ENCODE measurements at regions not wholly inside any gene's neighbourhood (a gene's known extent, or its start where the extent isn't known, plus 50 kb on each side); places are given as distances from the start of the nearest gene placed in this dataset.

DNA sequence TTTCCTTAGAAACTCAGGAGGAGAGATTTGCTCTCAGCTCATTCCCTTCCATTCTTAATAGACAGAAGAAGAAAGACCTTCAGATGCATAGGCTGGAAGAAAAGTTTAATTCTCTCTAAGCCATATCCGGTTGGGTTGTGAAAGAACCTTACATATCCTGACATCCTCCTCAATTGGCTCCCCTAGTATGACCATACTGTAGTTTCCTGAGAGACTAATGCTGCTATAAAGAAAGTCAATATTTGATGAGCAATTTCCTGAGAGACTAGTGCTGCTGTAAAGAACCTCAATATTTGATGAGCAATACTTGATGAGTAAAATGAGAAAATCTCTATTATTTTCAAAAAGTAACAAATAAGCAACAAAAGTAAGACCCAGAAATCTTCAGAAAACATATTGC, 888.5 kb upstream of the SORCS1 start:
- in situ Hi-C loops (cut with MboI; ENCODE audit: low sequenced_read_pairs) (no loop called here), intact Hi-C loops (cut with micrococcal nuclease) (no loop called here), dilution Hi-C loops (cut with HindIII; ENCODE audit: low sequenced_read_pairs, unreplicated experiment) (no loop called here)
- no peak overlapping the region for H3K23ac ChIP-seq (ENCODE audit: low read depth, low read length)
- no peaks in the 10 kb centered on the region for H3K36me3 ChIP-seq (ENCODE audit: control insufficient read depth, insufficient read depth, low read length)
- no peaks in the 10 kb centered on the region for H3K4me1 ChIP-seq (ENCODE audit: control insufficient read depth, insufficient read depth, low read length)
- H3K4me2 ChIP-seq (ENCODE audit: low read depth, low read length): no peak overlapping the region
- H3K18ac ChIP-seq (ENCODE audit: low read depth, low read length): no peak overlapping the region
- no peak overlapping the region for H2AK5ac ChIP-seq (ENCODE audit: low read depth, low read length)
- H2AK9ac ChIP-seq (replicated peaks; ENCODE audit: low read depth, low read length, poor library complexity): no peak overlapping the region
- no peak overlapping the region for H3K4ac ChIP-seq (ENCODE audit: low read depth, low read length)
- TF ChIP-seq MAFK (IDR thresholded peaks at IDR 0.05; ENCODE audit: low read depth, low read length): no peak
- TF ChIP-seq, protein P1, sequence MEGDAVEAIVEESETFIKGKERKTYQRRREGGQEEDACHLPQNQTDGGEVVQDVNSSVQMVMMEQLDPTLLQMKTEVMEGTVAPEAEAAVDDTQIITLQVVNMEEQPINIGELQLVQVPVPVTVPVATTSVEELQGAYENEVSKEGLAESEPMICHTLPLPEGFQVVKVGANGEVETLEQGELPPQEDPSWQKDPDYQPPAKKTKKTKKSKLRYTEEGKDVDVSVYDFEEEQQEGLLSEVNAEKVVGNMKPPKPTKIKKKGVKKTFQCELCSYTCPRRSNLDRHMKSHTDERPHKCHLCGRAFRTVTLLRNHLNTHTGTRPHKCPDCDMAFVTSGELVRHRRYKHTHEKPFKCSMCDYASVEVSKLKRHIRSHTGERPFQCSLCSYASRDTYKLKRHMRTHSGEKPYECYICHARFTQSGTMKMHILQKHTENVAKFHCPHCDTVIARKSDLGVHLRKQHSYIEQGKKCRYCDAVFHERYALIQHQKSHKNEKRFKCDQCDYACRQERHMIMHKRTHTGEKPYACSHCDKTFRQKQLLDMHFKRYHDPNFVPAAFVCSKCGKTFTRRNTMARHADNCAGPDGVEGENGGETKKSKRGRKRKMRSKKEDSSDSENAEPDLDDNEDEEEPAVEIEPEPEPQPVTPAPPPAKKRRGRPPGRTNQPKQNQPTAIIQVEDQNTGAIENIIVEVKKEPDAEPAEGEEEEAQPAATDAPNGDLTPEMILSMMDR (conservative IDR thresholded peaks at IDR 0.05; ENCODE audit: low read depth, low read length): no peak
- TF ChIP-seq POLR2A (IDR thresholded peaks at IDR 0.05; ENCODE audit: low read depth, low read length): no peak
- no peak for TF ChIP-seq FOS (IDR thresholded peaks at IDR 0.05; ENCODE audit: low read depth, low read length)
- no peak for TF ChIP-seq RAD21 (IDR thresholded peaks at IDR 0.05; ENCODE audit: low read length)
- H3K27me3 ChIP-seq (ENCODE audit: control insufficient read depth, insufficient read depth, low read length): no peaks in the 10 kb centered on the region
- CTCF ChIA-PET: no interaction called here
- H3K9me1 ChIP-seq (ENCODE audit: insufficient read depth, low read length): no peaks in the 10 kb centered on the region
- no peak overlapping the region for H3K27ac ChIP-seq (ENCODE audit: insufficient read depth, low read length)
- BruUV-seq (replicated peaks): no TSS peak
- peaks cover 11% of the 10 kb centered on the region for H3K9me3 ChIP-seq (ENCODE audit: control insufficient read depth, insufficient read depth, low read length)
- WGBS, 2 experiments (ENCODE audit: extremely low coverage in 2 of 2, insufficient read length in 1 of 2): no CpG with 5 or more reads among the region's 1 CpG
- no peak overlapping the region for H2BK5ac ChIP-seq (ENCODE audit: low read depth, low read length, poor library complexity, severe bottlenecking)
- H2BK120ac ChIP-seq (ENCODE audit: low read depth, low read length): no peak overlapping the region
- H2BK20ac ChIP-seq (ENCODE audit: low read depth, low read length): no peak overlapping the region
- no peaks in the 10 kb centered on the region for H3K79me1 ChIP-seq (ENCODE audit: low read depth in 1 of 2, low read length in 2 of 2)
- H2BK15ac ChIP-seq (ENCODE audit: low read depth, low read length): no peak overlapping the region
- H2AFZ ChIP-seq (replicated peaks; ENCODE audit: low read length, poor library complexity): no peak overlapping the region
- POLR2A ChIA-PET (ENCODE audit: unreplicated experiment): no interaction called here
- H3K56ac ChIP-seq (ENCODE audit: extremely low read depth, insufficient read depth, low read length): no peak overlapping the region
- no peaks in the 10 kb centered on the region for H4K20me1 ChIP-seq (ENCODE audit: insufficient read depth, low read length)
- no peak for ATAC-seq (ENCODE audit: low read depth)
- no peak overlapping the region for H3K4me3 ChIP-seq (ENCODE audit: insufficient read depth, low read depth, low read length)
- no peak overlapping the region for H3K9ac ChIP-seq (ENCODE audit: low read depth, low read length)
- no peak overlapping the region for H4K91ac ChIP-seq (ENCODE audit: insufficient read depth, low read depth, low read length)
- H4K5ac ChIP-seq (ENCODE audit: low read depth, low read length): no peak overlapping the region
- no peak for DNase-seq
- no peak overlapping the region for H4K8ac ChIP-seq (ENCODE audit: low read depth in 2 of 2, low read length in 2 of 2)
- no peak overlapping the region for H3K14ac ChIP-seq (replicated peaks; ENCODE audit: low read depth, low read length)

Measured in IMR-90 (cell line).